ENCODE measurements at regions not wholly inside any gene's neighbourhood (a gene's known extent, or its start where the extent isn't known, plus 50 kb on each side); places are given as distances from the start of the nearest gene placed in this dataset.

- no peak for DNase-seq
Measured at GRCh38 chr17:74024871-74025531, 178.5 kb upstream of the RPL38 start.

GRCh38 chr17:74027444-74027843, 176.0 kb upstream of the RPL38 start:
- no peak for DNase-seq

DNA sequence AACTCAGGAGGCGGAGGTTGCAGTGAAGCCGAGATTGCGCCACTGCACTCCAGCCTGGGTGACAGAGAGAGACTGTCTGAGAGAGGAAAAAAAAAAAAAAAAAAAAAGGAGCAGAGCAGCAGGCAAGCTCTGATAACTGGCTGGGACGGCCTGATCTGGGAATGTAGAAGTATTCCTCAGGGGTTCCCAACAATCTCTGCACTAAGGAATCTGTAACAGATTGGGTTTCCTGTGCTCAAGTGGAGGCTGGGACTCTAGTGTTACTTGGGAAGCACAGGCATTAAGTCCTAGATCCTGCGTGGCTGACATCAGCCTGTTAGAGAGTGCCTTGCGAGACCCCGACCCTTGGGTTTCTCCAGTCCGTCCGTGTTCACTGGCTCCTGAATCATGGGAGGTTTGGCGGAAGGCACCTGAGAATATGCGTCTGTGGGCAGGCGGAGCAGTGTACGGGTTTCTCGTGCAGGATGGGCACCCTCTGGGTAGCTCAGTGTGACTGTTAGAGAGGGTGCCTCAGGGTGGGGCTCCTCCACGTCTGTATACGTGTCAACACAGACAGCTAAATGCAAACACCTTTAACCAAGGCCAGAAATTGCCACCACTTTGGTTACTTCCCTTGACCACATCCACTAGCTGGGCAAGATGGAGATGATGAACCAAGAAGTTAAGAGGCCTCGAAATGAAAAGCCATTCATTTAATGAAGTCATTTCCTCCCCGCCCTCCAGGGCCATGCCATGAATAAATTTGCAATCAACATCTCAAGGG, 174.9 kb upstream of the RPL38 start:
- no peak for DNase-seq

DNA sequence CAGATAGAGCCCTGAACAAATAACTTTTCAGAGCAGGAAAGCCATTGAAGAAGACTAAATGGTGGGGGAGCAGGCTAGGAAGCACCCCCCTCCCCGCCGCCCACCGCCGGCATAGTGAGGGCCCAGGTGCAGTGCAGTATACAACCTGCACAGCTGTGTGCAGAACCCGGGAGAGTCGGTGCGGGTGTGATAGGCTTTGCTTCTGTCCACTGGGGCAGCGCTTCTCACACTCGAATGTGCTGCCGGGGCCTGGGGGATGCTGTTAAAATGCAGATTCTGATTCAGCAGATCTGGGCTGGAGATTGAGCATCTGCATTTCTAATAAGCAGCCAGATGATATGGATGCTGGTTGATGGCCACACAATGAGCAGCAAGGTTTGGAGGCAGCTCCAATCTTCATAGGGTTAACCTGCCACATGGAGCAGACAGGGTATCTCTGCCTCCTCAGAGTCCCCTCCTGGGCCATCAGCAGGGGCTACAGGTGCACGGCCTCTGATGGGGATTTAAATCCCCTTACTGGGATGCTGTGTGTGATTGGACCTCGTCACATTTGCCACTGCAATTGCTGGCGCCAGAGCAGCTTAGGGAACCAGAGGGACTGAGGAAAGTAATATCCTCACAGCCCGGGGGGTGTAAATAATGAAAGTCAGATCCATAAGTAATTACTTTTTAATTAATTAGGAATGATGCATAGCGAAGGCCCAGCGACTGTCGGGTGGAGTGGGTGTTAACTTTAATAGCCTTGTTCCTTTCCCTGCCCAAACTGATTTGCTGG, 172.0 kb upstream of the RPL38 start:
- DNase-seq, result no peak

- DNase-seq, result no peak
Measured at GRCh38 chr17:74032222-74032621, 171.3 kb upstream of the RPL38 start.

- DNase-seq, result no peak
Measured at GRCh38 chr17:74037320-74037719, 166.2 kb upstream of the RPL38 start.

GRCh38 chr17:74040291-74040690, 163.2 kb upstream of the RPL38 start:
- DNase-seq, result no peak

GRCh38 chr17:74040729-74041128, 162.7 kb upstream of the RPL38 start:
- no peak for DNase-seq

DNA sequence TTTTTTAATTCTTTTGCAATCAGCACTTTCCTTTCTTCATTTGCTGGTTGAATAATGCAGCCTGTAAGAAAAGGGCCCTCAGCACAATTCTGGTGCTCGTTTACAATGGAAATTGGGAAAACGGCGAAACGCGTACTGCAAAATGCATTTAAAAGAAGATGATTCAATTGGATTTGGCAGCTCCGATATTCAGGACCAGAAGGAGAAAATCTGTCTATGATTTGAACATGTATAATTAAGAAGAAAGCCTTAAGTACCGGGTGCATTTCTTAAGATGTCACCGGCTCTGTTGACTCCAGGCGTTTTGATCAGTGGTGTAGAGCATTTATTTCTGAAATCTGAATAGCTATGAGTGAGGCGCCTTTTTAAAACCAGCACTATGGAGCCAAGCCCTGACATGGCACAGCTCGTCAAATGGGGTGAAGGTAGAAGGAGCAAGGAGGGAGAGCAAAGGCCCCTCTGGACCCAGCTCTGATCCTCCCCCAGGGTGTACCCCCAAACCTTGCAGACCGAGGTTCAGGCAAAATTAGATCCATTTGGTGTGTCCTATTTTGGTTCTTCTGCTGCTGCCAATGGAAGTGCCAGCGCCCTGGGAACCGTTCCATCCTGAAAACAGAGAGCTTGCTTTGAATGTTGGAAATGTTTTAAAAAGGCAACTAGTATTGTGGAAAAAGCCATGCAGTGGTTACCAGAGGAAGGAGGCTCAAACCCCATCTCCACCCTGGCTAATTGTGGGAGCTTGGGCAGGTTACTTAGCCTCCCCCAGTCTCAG, 161.4 kb upstream of the RPL38 start:
- DNase-seq, result no peak

DNA sequence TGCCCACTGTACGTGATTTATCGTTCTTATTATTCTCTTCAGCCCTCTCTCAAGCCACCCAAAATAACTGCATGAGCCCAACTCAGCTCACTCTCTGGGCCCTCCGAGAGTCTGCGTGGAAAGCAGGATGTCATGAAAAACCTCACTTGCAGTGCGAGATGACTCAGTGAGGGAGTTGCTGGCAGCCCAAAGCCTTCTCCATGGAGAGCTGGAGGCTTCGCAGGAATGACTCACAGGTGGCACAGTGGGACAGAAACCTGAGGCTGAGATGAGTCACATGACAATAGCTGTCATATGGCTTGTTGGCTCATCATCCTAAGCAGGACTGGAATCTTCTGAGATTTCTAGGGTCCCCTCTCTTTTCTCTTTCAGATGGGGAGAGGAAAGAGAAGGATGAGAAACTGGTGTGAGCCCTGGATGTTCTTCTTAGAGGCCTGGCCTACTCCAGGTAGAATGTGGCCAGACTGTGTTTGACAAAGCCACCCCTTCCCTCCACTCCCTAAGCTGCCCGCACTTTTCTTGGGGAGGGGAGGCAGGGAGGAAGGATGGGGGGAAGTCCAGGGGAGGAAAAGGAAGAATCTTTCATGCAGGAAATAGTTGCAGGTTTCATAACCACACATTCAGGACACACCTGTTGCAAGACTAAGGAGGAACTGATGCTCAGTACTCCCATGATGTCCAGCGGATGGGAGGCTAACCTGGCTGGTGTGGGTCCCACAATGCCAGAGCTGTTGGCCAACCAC, 160.6 kb upstream of the RPL38 start:
- no peak for DNase-seq

DNA sequence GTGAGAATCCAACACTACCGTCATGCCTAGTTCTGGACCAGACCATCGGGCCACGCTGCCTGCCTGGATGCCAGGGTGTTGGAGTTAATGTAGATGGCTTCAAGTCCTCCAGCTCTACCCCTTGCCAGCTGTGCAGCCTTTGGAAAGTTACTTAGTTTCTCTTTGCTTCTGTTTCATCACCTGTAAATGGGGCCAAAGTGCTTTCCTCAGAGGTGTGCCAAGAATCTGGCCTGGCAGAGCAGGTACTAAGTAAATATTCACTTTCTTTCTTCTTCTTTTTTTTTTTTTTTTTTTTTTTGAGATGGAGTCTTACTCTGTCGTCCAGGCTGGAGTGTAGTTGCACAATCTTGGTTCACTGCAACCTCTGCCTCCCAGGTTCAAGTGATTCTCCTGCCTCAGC, 159.5 kb upstream of the RPL38 start:
- DNase-seq, result no peak

DNA sequence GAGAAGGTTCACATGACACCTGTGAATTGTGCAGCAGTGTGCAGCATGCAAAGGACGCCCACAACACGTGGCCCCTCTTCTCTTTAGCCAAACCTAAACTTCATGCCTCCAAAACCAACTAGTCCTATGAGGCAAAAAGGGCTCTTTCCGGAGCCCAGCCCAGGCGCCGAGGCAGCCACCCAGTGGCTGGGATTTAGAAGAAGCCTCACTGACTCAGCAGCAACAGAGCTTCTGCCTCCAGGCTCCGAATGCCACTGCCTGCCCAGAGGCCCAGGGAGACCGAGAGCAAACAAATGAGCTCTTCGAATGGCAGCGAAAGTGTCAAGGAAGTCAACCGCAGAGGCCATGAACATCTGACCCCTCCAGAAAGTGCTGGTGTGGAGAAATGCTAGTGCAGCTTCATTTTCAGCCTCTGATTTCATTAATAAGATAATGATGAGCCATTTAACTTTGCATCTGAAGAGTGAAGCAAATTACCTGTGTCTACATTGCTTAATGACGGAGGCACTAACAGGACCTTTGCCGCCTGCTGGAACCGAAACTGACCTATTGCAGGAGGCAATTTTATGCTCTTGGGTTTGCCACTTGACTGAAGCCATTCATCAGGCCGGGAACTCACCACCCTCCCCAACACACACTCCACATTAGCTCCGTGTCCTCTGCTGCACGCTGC, 157.7 kb upstream of the RPL38 start:
- DNase-seq, result no peak

- DNase-seq, result no peak
Measured at GRCh38 chr17:74049167-74049966, 154.1 kb upstream of the RPL38 start.

- no peak for DNase-seq
Measured at GRCh38 chr17:74049967-74050458, 153.5 kb upstream of the RPL38 start.

DNA sequence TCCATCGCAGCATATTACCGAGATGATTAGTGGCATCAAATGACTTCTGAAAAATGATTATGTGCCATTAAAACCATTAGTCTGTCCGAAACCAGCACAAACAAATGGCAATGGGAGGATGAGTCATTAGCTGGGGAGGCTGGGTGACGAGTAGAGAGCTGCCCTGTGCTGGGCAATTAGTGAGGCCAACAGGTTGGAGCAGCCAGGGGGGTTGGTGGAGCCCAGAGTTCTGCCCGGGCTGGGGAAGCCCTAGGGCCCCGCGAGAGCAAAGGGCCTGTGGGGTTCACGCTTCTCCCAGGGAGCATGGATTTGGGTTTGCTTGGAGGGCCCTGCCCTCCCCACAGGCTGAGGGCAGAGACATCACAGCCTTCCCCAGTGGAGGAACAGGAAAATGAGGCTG, 152.1 kb upstream of the RPL38 start:
- no peak for DNase-seq

GRCh38 chr17:74052993-74053711, 150.3 kb upstream of the RPL38 start:
- no peak for DNase-seq

GRCh38 chr17:74053712-74054078, 149.8 kb upstream of the RPL38 start:
- no peak for DNase-seq

DNA sequence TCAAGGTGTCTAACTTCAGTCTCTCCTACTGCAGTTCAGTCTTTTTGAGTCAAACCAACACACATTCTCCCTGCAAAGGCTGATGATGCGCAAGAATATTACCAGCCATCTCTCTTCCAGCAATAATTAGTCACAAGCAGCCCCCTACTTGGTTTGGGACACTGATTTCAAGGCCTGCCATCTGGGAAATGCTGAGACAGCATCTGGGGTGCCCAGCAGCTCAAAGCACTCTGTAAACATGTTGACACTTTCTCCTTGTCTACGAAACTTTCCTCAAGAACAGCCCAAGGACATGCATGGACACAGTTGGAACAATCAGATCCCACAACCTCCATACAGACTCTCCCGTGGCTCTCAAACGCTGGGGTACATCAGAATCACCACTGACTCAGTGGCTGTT, 149.2 kb upstream of the RPL38 start:
- DNase-seq, result no peak

- no peak for DNase-seq
Measured at GRCh38 chr17:74055508-74056160, 147.8 kb upstream of the RPL38 start.
